ENCODE measurements at regions not wholly inside any gene's neighbourhood (a gene's known extent, or its start where the extent isn't known, plus 50 kb on each side); places are given as distances from the start of the nearest gene placed in this dataset.

DNA sequence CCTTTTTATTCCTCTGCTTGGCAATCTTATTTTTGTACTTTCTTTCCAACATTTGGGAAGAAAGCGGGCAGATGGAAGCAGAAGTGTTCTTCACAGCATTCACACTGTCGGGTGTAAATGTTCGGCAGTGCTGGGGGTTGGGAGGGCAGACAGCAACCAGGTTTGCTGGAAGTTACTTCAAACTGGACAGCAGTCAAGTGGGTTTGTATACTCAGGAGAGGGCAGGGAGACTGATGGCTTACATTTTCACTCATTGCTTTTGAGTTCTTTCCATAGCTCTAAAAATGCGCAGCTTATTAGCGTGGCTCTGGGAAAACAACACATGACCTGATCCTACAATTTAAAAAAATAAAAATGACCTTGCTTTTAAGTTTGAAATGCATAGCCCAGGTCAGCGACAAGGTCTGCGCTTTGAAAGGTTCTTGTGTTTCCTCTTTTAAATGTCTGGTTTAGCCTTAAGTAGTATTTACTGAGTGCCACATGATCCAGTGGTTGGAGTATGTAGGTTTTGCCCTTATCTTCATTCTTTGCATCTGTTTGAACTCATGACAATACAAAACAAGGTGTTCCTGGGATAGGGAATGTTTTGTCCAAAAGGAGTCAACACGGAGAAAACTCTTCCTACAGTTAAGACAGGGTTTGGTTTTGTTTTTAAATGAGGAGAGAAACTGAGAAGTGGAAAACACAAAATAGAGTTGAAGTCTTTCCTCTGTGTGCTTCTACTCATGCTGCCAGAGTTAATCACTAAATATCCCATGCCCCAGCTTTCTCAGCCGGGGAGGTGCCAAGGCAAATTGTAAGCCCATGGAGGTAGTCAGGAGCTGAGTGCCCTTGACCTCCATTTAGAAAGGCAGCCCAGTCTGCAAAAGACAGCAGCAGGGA, 132.7 kb upstream of the DMRT1 start:
- Histone ChIP-seq H3K23ac (ENCODE audit: low read depth, low read length) (peak overlapping the region; percentile 74), H2AFZ (replicated peaks; ENCODE audit: low read length, poor library complexity) (no peak overlapping the region), H3K27me3 (ENCODE audit: control insufficient read depth, insufficient read depth, low read length) (no peaks in the 10 kb centered on the region), H3K4me2 (ENCODE audit: low read depth, low read length) (peak overlapping the region; percentile 90), H2AK5ac (ENCODE audit: low read depth, low read length) (peak overlapping the region; percentile 53; the same call in 1 of the 2 replicates), H3K79me1 (ENCODE audit: low read depth in 1 of 2, low read length in 2 of 2) (peaks cover 30 to 65% of the 10 kb centered on the region in 2 experiments), H2BK15ac (ENCODE audit: low read depth, low read length) (peak overlapping the region; percentile 76; the same call in 1 of the 3 replicates), H2BK5ac (ENCODE audit: low read depth, low read length, poor library complexity, severe bottlenecking) (peak overlapping the region; percentile 53), H2BK20ac (ENCODE audit: low read depth, low read length) (peak overlapping the region; percentile 22; the same call in 1 of the 2 replicates), H3K9me1 (ENCODE audit: insufficient read depth, low read length) (peaks cover 24% of the 10 kb centered on the region), H3K4ac (ENCODE audit: low read depth, low read length) (peak overlapping the region; percentile 62), H3K4me1 (ENCODE audit: control insufficient read depth, insufficient read depth, low read length) (peaks cover 9% of the 10 kb centered on the region), H3K18ac (ENCODE audit: low read depth, low read length) (peak overlapping the region; percentile 55), H3K9me3 (ENCODE audit: control insufficient read depth, insufficient read depth, low read length) (no peaks in the 10 kb centered on the region), H3K9ac (ENCODE audit: low read depth, low read length) (peak overlapping the region; percentile 32), H3K14ac (replicated peaks; ENCODE audit: low read depth, low read length) (peak overlapping the region; percentile 64), H2BK120ac (ENCODE audit: low read depth, low read length) (peak overlapping the region; percentile 71), H4K8ac (ENCODE audit: low read depth in 2 of 2, low read length in 2 of 2) (peak overlapping the region in 1 of 2 experiments; percentile 53; a peak in 1 of 4 replicates), H4K5ac (ENCODE audit: low read depth, low read length) (peak overlapping the region; percentile 27; the same call in 1 of the 2 replicates), H4K91ac (ENCODE audit: insufficient read depth, low read depth, low read length) (peak overlapping the region; percentile 63), H3K4me3 (ENCODE audit: insufficient read depth, low read depth, low read length) (peak overlapping the region; percentile 50), H3K27ac (ENCODE audit: insufficient read depth, low read length) (peak overlapping the region; percentile 45), H4K20me1 (ENCODE audit: insufficient read depth, low read length) (no peaks in the 10 kb centered on the region), H3K56ac (ENCODE audit: extremely low read depth, insufficient read depth, low read length) (peak overlapping the region; percentile 42; the same call in 1 of the 2 replicates), H2AK9ac (replicated peaks; ENCODE audit: low read depth, low read length, poor library complexity) (peak overlapping the region; percentile 87), H3K36me3 (ENCODE audit: control insufficient read depth, insufficient read depth, low read length) (peaks cover 27% of the 10 kb centered on the region)
- no peak for ATAC-seq (ENCODE audit: low read depth)
- dilution Hi-C loops (cut with HindIII; ENCODE audit: low sequenced_read_pairs, unreplicated experiment) = no loop called here
- intact Hi-C loops (cut with micrococcal nuclease) = no loop called here
- in situ Hi-C loops (cut with MboI; ENCODE audit: low sequenced_read_pairs) = no loop called here
- no TSS peak for BruUV-seq (replicated peaks)
- ChIA-PET POLR2A (ENCODE audit: unreplicated experiment) (interaction anchor here (2.4 kb wide), 1 partner anchor 15 kb away, joined by 10 read pairs; no protein-coding TSS in a partner anchor), CTCF (interaction anchor here (1.1 kb wide), 1 partner anchor 15 kb away, joined by 3 read pairs; no protein-coding TSS in a partner anchor)
- DNase-seq = no peak
- WGBS, 2 experiments (ENCODE audit: extremely low coverage in 2 of 2, insufficient read length in 1 of 2) = no CpG with 5 or more reads among the region's 9 CpGs
- no peak for TF ChIP-seq MXI1 (IDR thresholded peaks at IDR 0.05; ENCODE audit: borderline replicate concordance, low read depth, low read length)
- no peak for TF ChIP-seq RAD21 (IDR thresholded peaks at IDR 0.05; ENCODE audit: low read length)
- TF ChIP-seq FOS (IDR thresholded peaks at IDR 0.05; ENCODE audit: low read depth, low read length) = no peak
- TF ChIP-seq, protein P1, sequence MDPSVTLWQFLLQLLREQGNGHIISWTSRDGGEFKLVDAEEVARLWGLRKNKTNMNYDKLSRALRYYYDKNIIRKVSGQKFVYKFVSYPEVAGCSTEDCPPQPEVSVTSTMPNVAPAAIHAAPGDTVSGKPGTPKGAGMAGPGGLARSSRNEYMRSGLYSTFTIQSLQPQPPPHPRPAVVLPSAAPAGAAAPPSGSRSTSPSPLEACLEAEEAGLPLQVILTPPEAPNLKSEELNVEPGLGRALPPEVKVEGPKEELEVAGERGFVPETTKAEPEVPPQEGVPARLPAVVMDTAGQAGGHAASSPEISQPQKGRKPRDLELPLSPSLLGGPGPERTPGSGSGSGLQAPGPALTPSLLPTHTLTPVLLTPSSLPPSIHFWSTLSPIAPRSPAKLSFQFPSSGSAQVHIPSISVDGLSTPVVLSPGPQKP (IDR thresholded peaks at IDR 0.05; ENCODE audit: borderline replicate concordance, low read depth, low read length) = no peak
- no peak for TF ChIP-seq MAZ (IDR thresholded peaks at IDR 0.05; ENCODE audit: borderline replicate concordance, low read depth, low read length)
- TF ChIP-seq, protein P2, sequence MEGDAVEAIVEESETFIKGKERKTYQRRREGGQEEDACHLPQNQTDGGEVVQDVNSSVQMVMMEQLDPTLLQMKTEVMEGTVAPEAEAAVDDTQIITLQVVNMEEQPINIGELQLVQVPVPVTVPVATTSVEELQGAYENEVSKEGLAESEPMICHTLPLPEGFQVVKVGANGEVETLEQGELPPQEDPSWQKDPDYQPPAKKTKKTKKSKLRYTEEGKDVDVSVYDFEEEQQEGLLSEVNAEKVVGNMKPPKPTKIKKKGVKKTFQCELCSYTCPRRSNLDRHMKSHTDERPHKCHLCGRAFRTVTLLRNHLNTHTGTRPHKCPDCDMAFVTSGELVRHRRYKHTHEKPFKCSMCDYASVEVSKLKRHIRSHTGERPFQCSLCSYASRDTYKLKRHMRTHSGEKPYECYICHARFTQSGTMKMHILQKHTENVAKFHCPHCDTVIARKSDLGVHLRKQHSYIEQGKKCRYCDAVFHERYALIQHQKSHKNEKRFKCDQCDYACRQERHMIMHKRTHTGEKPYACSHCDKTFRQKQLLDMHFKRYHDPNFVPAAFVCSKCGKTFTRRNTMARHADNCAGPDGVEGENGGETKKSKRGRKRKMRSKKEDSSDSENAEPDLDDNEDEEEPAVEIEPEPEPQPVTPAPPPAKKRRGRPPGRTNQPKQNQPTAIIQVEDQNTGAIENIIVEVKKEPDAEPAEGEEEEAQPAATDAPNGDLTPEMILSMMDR (conservative IDR thresholded peaks at IDR 0.05; ENCODE audit: low read depth, low read length) = no peak
- TF ChIP-seq RCOR1 (IDR thresholded peaks at IDR 0.05; ENCODE audit: insufficient replicate concordance, low read length) = no peak
- TF ChIP-seq, protein P3, sequence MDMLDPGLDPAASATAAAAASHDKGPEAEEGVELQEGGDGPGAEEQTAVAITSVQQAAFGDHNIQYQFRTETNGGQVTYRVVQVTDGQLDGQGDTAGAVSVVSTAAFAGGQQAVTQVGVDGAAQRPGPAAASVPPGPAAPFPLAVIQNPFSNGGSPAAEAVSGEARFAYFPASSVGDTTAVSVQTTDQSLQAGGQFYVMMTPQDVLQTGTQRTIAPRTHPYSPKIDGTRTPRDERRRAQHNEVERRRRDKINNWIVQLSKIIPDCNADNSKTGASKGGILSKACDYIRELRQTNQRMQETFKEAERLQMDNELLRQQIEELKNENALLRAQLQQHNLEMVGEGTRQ (IDR thresholded peaks at IDR 0.05; ENCODE audit: low read depth, low read length) = no peak
- no peak for TF ChIP-seq CHD1 (IDR thresholded peaks at IDR 0.05; ENCODE audit: low read depth, low read length)
- no peak for TF ChIP-seq NFE2L2 (IDR thresholded peaks at IDR 0.05; ENCODE audit: low read depth, low read length)
- TF ChIP-seq CEBPB (IDR thresholded peaks at IDR 0.05; ENCODE audit: low read depth, low read length) = no peak
- no peak for TF ChIP-seq SMC3 (IDR thresholded peaks at IDR 0.05; ENCODE audit: low read depth, low read length)
- no peak for TF ChIP-seq POLR2A (IDR thresholded peaks at IDR 0.05; ENCODE audit: low read depth, low read length)
- TF ChIP-seq RFX5 (IDR thresholded peaks at IDR 0.05; ENCODE audit: low read depth, low read length) = no peak

Measured in IMR-90 (cell line).